Karpas-422 (cell line): ENCODE measurements at regions not wholly inside any gene's neighbourhood (a gene's known extent, or its start where the extent isn't known, plus 50 kb on each side); places are given as distances from the start of the nearest gene placed in this dataset.

ENCODE experiments used
- DNase-seq: peaks from one replicate; pipeline ENCODE4 v3.0.0-alpha.2; 2015
- H2AFZ ChIP-seq: fragments of 200-600 bp; sonication (generic); 2 replicates; pipeline ENCODE4 v1.6.1; 2014; ENCODE audit warnings: antibody characterized with exemption, low read length, mixed read lengths
- H3K27ac ChIP-seq: fragments of 200-600 bp; sonication (generic); 2 replicates; pipeline ENCODE4 v1.5.1; 2014; ENCODE audit warnings: mild to moderate bottlenecking, low read length, moderate library complexity
- H3K27me3 ChIP-seq: fragments of 200-600 bp; sonication (generic); 2 replicates; pipeline ENCODE4 v1.6.1; 2014; ENCODE audit warnings: low read length, mixed read lengths
- H3K36me3 ChIP-seq: fragments of 200-600 bp; sonication (generic); 2 replicates; pipeline ENCODE4 v1.6.1; 2014; ENCODE audit warnings: low read length, mixed read lengths; ENCODE audit not compliant: insufficient read depth
- H3K4me1 ChIP-seq: fragments of 200-600 bp; sonication (generic); 2 replicates; pipeline ENCODE4 v1.6.1; 2014; ENCODE audit warnings: mild to moderate bottlenecking, low read length, mixed read lengths
- H3K4me2 ChIP-seq: fragments of 200-600 bp; sonication (generic); 2 replicates; pipeline ENCODE4 v1.6.1; 2014; ENCODE audit warnings: low read length, low read depth, mild to moderate bottlenecking; ENCODE audit not compliant: poor library complexity, severe bottlenecking
- H3K4me3 ChIP-seq: fragments of 200-600 bp; sonication (generic); 2 replicates; pipeline ENCODE4 v1.5.1; 2014; ENCODE audit warnings: mild to moderate bottlenecking, antibody characterized with exemption, low read length, mixed read lengths
- H3K79me2 ChIP-seq: fragments of 200-600 bp; sonication (generic); 2 replicates; pipeline ENCODE4 v1.6.1; 2014; ENCODE audit warnings: mild to moderate bottlenecking, low read length, mixed read lengths
- H3K9ac ChIP-seq: fragments of 200-600 bp; sonication (generic); 2 replicates; pipeline ENCODE4 v1.6.0; 2014; ENCODE audit warnings: low read length
- H3K9me2 ChIP-seq: fragments of 200-600 bp; sonication (generic), shearing (Covaris generic); replicated peaks from 2 replicates; pipeline ENCODE4 v1.6.0; 2014; ENCODE audit warnings: mild to moderate bottlenecking, low read length, moderate library complexity; ENCODE audit not compliant: insufficient read depth
- H3K9me3 ChIP-seq: fragments of 300-700, 200-600 bp; sonication (generic); 2 replicates; pipeline ENCODE4 v1.6.1; 2014; ENCODE audit warnings: low read length, mixed read lengths
- H4K20me1 ChIP-seq: fragments of 200-600 bp; sonication (generic); 2 replicates; pipeline ENCODE4 v1.6.1; 2014; ENCODE audit warnings: mild to moderate bottlenecking, antibody characterized with exemption, low read length, low read depth; ENCODE audit not compliant: insufficient read depth

DNA sequence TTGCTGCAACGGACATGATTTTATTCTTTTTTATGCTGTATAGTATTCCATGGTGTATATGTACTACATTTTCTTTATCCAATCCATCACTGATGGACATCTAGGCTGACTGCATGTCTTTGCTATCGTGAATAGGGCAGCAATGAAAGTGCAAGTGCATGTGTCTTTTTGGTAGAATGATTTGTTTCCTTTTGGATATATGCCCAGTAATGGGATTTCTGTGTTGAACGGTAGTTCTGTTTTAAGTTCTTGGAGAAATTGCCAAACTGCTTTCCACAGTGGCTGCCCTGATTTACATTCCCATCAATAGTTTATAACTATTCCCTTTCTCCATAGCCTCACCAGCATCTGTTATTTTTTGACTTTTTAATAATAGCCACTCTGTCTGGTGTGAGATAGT is 99.7 kb upstream of the CRIM1 start:
- Histone ChIP-seq H3K4me1 (no peaks in the 10 kb centered on the region), H3K9me3 (no peaks in the 10 kb centered on the region), H3K27me3 (no peaks in the 10 kb centered on the region), H4K20me1 (no peaks in the 10 kb centered on the region), H3K9me2 (no peaks in the 10 kb centered on the region), H3K36me3 (no peaks in the 10 kb centered on the region), H3K79me2 (no peaks in the 10 kb centered on the region), H3K27ac (no peak overlapping the region), H2AFZ (no peak overlapping the region), H3K4me3 (no peak overlapping the region), H3K9ac (no peak overlapping the region), H3K4me2 (no peak overlapping the region)
- no peak for DNase-seq

DNA sequence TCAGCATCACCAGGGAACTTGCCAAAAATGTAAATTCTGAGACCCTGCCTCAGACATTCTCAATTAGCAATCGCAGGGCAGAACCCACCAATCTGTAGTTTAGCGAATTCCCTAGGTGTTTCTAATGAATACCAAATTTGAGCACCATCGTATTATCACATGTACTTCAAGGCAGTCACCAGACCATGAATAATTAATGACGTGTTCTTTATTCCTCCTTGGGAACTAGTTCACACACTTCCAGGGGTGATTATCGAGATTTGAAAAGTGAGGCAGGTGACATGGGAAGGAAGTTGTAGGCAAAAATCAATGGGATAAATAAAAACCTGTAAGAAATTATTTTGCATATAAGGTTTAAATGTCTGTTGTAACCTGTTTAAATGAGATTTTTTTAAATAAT is 102.5 kb upstream of the CRIM1 start:
- H3K27me3 ChIP-seq = no peaks in the 10 kb centered on the region
- no peak overlapping the region for H3K4me2 ChIP-seq
- no peak for DNase-seq
- no peak overlapping the region for H3K4me3 ChIP-seq
- H3K9me2 ChIP-seq = no peaks in the 10 kb centered on the region
- no peaks in the 10 kb centered on the region for H3K36me3 ChIP-seq
- H3K9me3 ChIP-seq = no peaks in the 10 kb centered on the region
- H4K20me1 ChIP-seq = no peaks in the 10 kb centered on the region
- no peak overlapping the region for H2AFZ ChIP-seq
- H3K9ac ChIP-seq = no peak overlapping the region
- H3K4me1 ChIP-seq = no peaks in the 10 kb centered on the region
- no peaks in the 10 kb centered on the region for H3K79me2 ChIP-seq
- H3K27ac ChIP-seq = no peak overlapping the region

- Histone ChIP-seq H3K9ac (no peak overlapping the region), H3K36me3 (no peaks in the 10 kb centered on the region), H3K4me2 (no peak overlapping the region), H3K4me1 (no peaks in the 10 kb centered on the region), H4K20me1 (no peaks in the 10 kb centered on the region), H3K27ac (no peak overlapping the region), H3K79me2 (no peaks in the 10 kb centered on the region), H3K9me3 (no peaks in the 10 kb centered on the region), H3K4me3 (no peak overlapping the region), H2AFZ (no peak overlapping the region), H3K9me2 (no peaks in the 10 kb centered on the region), H3K27me3 (no peaks in the 10 kb centered on the region)
- no peak for DNase-seq
Observed at GRCh38 chr2:36246320-36246990, 109.1 kb upstream of the CRIM1 start.

- DNase-seq = no peak
- no peak overlapping the region for H3K27ac ChIP-seq
- H3K9me2 ChIP-seq = no peaks in the 10 kb centered on the region
- no peaks in the 10 kb centered on the region for H3K9me3 ChIP-seq
- no peaks in the 10 kb centered on the region for H3K36me3 ChIP-seq
- no peaks in the 10 kb centered on the region for H3K27me3 ChIP-seq
- H4K20me1 ChIP-seq = no peaks in the 10 kb centered on the region
- H3K9ac ChIP-seq = no peak overlapping the region
- H3K4me3 ChIP-seq = no peak overlapping the region
- H3K79me2 ChIP-seq = no peaks in the 10 kb centered on the region
- H3K4me1 ChIP-seq = no peaks in the 10 kb centered on the region
- no peak overlapping the region for H2AFZ ChIP-seq
- no peak overlapping the region for H3K4me2 ChIP-seq
Observed at GRCh38 chr2:36245651-36246050, 109.9 kb upstream of the CRIM1 start.

- Histone ChIP-seq H3K9me3 (no peaks in the 10 kb centered on the region), H3K79me2 (no peaks in the 10 kb centered on the region), H3K4me3 (no peak overlapping the region), H3K27ac (no peak overlapping the region), H3K4me2 (no peak overlapping the region), H3K27me3 (no peaks in the 10 kb centered on the region), H3K9ac (no peak overlapping the region), H2AFZ (no peak overlapping the region), H3K9me2 (no peaks in the 10 kb centered on the region), H3K36me3 (no peaks in the 10 kb centered on the region), H4K20me1 (no peaks in the 10 kb centered on the region), H3K4me1 (no peaks in the 10 kb centered on the region)
- DNase-seq = no peak
Observed at GRCh38 chr2:36238106-36238505, 117.5 kb upstream of the CRIM1 start.

DNA sequence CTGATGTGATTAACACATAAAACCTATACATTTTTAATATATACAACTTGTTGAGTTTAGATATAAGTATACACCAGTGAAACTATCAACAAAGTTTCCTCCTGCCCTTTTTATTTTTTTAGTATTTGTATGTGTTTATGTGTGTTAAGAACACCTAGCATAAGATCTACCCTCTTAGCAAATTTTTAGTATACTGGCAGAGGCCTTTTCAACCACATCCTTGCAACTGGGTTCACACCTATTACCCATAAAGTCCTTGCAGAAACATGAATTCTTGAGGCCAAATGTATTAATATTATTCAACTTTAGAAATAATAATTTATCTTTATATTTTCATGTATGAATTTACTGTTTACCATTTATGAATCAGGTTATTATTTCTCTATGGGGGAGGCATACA is 119.7 kb upstream of the CRIM1 start:
- Histone ChIP-seq H2AFZ (no peak overlapping the region), H3K36me3 (no peaks in the 10 kb centered on the region), H3K9ac (no peak overlapping the region), H4K20me1 (no peaks in the 10 kb centered on the region), H3K9me3 (no peaks in the 10 kb centered on the region), H3K27me3 (no peaks in the 10 kb centered on the region), H3K79me2 (no peaks in the 10 kb centered on the region), H3K9me2 (no peaks in the 10 kb centered on the region), H3K27ac (no peak overlapping the region), H3K4me1 (no peaks in the 10 kb centered on the region), H3K4me2 (no peak overlapping the region), H3K4me3 (no peak overlapping the region)
- DNase-seq = no peak

DNA sequence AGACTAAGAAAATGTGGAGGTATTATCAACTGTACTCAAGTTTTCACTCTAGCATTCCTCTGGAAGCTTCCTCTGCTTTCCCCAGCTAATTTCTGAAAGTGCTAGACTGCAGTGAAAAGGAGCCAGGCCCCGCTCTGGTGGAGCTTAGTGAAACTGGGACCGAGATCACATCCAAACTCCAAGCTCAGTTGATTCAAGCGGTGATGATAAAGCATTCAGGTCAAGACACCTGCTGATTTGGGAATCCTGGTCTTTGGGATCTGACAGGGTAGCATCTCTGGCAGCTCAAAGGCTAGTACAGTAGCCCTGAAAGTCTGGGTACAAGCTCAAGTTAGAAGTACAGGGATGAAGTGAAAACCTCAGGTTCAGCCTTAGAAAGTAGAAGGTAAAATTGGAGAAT is 120.2 kb upstream of the CRIM1 start:
- no peaks in the 10 kb centered on the region for H3K27me3 ChIP-seq
- H3K4me3 ChIP-seq = no peak overlapping the region
- no peak overlapping the region for H3K27ac ChIP-seq
- H3K9me3 ChIP-seq = no peaks in the 10 kb centered on the region
- H3K79me2 ChIP-seq = no peaks in the 10 kb centered on the region
- no peaks in the 10 kb centered on the region for H3K9me2 ChIP-seq
- no peak overlapping the region for H3K4me2 ChIP-seq
- DNase-seq = no peak
- no peaks in the 10 kb centered on the region for H3K36me3 ChIP-seq
- H2AFZ ChIP-seq = no peak overlapping the region
- H3K9ac ChIP-seq = no peak overlapping the region
- H3K4me1 ChIP-seq = no peaks in the 10 kb centered on the region
- H4K20me1 ChIP-seq = no peaks in the 10 kb centered on the region

GRCh38 chr2:36223259-36223658 is 132.3 kb upstream of the CRIM1 start:
- H3K79me2 ChIP-seq = no peaks in the 10 kb centered on the region
- H2AFZ ChIP-seq = no peak overlapping the region
- no peaks in the 10 kb centered on the region for H3K4me1 ChIP-seq
- no peak for DNase-seq
- no peak overlapping the region for H3K9ac ChIP-seq
- no peaks in the 10 kb centered on the region for H3K27me3 ChIP-seq
- no peaks in the 10 kb centered on the region for H3K9me2 ChIP-seq
- H3K27ac ChIP-seq = no peak overlapping the region
- no peaks in the 10 kb centered on the region for H4K20me1 ChIP-seq
- no peak overlapping the region for H3K4me2 ChIP-seq
- no peaks in the 10 kb centered on the region for H3K36me3 ChIP-seq
- no peak overlapping the region for H3K4me3 ChIP-seq
- no peaks in the 10 kb centered on the region for H3K9me3 ChIP-seq

DNA sequence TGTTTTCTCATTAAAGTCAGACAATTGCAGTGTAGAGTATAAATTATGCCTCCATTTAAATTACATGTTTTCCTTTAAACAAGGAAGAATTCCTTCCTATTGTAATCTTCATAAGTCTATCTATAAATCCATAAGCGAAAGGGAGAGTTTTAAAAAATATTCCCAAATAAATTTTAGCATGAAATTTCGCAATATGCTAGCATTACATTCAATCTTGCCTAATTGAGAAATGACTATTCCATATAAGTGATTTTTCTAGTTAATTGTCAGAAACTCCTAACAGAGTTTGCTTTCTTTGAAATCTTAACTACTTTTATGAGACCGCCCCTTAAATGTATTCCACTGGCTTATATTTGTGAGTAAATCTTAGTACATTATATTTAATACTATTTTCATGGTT is 133.1 kb upstream of the CRIM1 start:
- Histone ChIP-seq H3K4me1 (no peaks in the 10 kb centered on the region), H3K9ac (no peak overlapping the region), H3K9me2 (no peaks in the 10 kb centered on the region), H3K27ac (no peak overlapping the region), H3K4me2 (no peak overlapping the region), H3K9me3 (no peaks in the 10 kb centered on the region), H3K4me3 (no peak overlapping the region), H2AFZ (no peak overlapping the region), H3K79me2 (no peaks in the 10 kb centered on the region), H3K27me3 (no peaks in the 10 kb centered on the region), H3K36me3 (no peaks in the 10 kb centered on the region), H4K20me1 (no peaks in the 10 kb centered on the region)
- DNase-seq = no peak
